ENCODE measurements at regions not wholly inside any gene's neighbourhood (a gene's known extent, or its start where the extent isn't known, plus 50 kb on each side); places are given as distances from the start of the nearest gene placed in this dataset.
A peak's percentile ranks its signal among the peaks of the same experiment; 100 is the strongest.
"Not testable (repeated sequence)": the region's sequence is repeated elsewhere in the genome, so short reads cannot be mapped to it uniquely, and the experiment has no call there.

DNA sequence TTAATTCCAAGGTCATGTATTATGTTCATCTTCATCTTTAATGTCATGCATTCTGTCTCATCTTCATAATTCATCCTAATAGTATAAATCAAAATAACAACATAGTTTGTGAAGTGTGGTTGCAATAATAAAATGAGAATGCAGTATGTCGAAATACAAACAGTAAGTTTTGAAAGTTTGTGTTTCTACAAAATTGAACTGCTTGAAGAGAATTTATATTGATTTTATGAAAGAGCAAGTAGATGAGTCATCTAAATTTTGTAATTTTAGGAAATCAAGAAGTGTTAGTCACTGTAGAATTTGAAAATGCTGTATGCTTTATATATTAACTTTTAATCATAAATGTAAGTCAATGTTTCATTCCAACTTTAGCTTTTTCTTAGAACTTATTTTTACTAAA, 190.5 kb upstream of the PPP1R3A start:
- DNase-seq: no peak

DNA sequence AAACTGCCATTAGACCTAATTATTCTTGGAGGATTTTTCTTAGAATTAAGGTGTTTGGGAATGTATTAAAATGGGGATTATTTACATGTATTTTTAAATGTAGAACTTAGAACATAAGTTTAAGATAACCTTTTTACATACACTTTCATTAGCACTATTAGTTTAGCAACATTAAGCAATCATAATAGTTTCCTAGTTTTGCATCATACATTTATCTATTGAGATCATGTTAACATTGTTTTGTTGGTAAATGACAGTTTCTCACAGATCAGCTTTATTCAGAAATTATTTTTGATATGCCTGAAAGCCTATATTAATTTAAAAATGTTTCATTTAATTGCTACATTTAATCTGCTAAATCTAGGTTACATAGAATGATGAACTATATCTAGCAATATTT, 189.7 kb upstream of the PPP1R3A start:
- DNase-seq: no peak

DNA sequence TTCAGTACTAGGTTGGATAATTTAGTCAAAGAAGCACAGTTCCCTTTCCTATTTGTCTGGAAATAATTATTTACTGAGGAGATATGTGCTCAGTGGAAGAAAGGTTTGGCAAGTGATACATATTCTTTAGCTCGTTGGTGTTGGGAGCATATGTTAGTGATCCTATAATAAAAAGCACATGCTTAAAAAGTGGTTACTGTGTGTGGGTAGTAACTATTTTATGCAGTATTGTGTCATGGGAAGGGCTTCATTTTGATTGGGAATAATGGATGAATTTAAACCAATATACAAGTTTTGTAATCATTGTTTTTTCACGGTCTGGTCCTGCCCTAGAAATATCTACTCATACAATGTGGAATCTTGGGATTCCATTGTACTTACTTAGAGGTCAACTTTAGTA, 188.7 kb upstream of the PPP1R3A start:
- no peak for DNase-seq

DNA sequence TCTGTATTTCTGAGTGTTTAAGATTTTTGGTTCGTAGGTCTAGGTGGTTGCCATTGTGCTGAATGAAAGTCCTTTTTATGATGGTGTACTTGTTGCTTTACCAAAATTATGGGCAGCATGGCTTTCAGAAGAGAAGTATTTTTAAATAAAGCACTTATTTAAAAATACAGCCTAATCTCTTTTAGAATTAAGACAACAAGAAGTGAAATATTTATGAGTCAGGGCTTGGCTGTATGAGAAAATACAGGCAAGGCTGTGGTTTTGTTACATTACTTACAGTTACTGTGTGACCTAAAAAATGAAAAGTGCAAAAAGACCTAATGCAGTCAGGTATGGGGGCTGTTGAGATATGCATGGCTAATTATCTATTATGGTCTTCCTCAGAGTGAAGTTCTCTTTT, 185.2 kb upstream of the PPP1R3A start:
- no peak for DNase-seq

DNA sequence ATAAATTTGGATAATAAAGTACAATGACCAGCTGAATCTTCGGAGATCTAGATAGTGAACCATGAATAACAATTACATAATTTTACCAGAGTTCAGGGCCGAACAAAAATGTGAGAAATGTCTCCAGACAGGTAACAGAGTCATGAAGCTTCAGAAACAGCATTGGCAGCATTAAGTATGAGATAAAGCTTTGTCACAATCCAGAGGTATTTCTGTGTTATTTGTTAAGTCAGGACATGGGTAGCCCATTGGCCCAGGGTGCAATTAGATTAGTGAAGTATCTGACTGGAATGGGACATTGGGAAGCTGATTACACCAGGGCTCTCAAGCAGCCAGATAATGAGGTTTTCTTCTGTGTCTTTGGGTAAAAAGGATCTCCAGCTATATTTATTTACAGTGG, 184.2 kb upstream of the PPP1R3A start:
- no peak for DNase-seq

DNA sequence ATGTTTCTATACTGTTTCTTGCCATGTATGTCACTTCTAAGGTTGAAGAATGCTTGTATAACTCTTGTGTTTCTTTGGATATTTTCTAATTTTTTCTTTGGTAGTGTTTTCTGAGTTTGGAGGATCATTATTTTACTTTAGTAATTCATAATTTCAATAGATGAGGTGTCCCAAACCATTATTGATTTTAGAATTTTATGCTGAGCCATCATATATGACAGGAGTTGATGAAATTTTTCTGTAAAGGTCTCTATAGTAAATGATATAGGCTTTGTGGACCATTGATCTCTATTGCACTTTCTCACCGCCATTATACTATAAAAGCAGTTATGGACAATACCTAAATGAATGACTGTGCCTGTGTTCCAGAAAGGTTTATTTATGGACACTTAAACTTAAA, 183.3 kb upstream of the PPP1R3A start:
- no peak for DNase-seq

DNA sequence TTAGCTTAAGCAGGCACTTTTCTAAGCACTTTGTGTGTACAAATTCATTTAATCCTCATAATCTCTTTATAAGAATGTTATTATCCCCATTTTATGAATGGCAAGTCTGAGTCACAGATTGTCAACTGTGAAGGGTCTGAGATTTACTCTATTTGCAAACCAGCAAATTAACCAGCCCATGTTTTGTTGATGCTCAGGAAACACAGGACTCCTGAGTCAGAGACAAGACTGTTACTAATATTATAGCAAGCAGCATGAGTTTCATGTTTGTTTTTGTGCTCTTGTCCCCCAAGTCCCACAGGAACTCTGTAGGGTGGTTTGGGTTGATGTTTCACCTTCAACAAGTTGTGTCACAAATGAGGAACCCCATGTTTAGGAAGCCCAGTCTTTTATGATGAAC, 182.0 kb upstream of the PPP1R3A start:
- DNase-seq: no peak

DNA sequence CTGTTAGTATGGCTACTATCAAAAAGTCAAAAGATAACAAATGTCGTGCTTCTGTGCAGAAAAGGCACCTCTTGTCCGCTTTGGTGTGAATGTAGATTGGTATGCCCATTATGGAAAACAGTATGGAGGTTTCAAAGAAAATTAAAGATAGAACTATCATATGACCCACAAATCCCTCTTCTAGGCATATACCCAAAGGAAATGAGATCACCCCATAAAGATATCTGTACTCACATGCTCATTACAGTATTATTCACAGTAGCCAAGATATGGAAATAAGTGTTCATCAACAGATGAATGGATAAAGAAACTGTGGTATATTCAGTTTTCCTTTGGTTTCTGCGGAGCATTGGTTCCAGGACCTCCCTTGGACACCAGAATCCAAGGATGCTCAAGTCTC, 180.5 kb upstream of the PPP1R3A start:
- no peak for DNase-seq

DNA sequence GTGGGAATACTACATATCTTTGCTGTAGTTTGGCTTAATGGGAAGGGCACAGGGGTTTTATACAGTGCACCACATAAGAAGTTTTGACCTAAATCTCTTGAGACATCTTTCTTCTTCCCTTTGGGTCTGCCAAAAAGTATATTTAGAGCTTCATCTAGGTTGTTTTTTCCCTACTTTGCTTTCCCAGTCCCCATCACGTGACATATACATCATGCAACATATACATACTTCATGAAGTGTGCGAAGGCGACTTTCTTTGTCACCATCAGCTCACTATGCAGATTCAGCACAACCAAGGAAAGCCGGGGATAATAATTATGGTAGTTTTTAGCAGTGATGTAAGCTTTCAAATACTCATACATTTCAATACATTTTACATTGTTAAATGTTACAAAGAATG, 177.1 kb upstream of the PPP1R3A start:
- no peak for DNase-seq

DNA sequence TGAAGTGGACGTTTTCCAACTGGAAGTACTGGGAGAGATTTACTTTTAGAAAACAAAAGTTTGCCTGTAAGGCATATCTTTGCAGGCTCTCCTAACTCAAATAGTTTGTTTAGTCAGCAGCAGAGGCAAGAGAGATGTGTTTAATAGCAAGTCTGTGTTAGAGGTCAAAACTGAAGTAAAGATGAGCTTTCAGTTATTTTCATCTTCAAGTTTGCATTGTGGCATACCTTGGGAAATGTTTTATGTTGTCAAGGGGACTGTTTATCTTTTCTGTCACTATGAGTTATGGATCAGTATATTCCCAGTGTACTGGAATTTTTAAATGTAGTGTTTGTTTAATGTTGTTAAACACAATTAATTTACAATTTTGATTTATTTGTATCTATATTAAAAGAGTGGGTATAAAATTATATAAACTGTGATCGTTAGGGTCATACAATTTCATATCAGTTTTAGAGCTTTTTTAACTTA, 169.7 kb upstream of the PPP1R3A start:
- DNase-seq: no peak

DNA sequence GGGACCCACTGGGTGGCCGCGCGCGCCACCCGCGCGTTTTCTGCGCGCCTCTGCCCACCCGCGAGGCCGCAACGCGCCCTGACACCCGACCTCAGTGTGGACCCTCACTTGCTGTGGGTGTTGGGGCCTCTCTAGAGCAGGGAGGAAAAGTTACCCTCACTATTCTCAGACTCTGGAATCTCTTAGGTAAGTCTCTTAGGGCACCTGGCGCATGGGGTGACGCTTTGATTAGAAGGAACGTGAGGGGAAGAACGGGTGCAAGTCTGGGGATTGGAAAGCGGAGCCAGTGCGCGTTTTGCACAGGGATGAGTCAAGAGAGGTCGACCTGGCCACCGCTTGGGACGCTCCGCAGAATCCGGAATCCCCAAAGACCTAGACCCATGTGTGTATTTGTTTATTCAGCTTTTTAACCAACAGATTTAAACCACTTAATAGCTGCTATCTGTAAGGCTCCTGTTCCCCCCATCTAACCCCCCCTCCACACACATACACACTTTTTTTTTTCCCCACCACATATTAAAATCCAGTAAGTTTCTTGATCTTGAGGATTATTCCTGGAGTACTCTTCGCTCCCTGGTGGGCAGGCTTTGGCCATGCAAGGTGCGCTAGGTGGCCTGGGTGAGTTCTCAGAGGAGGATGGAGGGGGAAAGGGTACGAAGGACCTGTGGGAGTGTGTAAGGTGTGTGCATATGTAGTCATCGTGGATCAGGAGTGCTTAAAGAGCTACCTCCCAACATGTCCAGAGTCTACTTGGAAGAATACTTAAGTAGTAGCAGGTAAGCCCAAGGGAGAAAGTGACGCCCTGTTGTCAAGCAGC, 169.1 kb upstream of the PPP1R3A start:
- peak; percentile 4 for DNase-seq

DNA sequence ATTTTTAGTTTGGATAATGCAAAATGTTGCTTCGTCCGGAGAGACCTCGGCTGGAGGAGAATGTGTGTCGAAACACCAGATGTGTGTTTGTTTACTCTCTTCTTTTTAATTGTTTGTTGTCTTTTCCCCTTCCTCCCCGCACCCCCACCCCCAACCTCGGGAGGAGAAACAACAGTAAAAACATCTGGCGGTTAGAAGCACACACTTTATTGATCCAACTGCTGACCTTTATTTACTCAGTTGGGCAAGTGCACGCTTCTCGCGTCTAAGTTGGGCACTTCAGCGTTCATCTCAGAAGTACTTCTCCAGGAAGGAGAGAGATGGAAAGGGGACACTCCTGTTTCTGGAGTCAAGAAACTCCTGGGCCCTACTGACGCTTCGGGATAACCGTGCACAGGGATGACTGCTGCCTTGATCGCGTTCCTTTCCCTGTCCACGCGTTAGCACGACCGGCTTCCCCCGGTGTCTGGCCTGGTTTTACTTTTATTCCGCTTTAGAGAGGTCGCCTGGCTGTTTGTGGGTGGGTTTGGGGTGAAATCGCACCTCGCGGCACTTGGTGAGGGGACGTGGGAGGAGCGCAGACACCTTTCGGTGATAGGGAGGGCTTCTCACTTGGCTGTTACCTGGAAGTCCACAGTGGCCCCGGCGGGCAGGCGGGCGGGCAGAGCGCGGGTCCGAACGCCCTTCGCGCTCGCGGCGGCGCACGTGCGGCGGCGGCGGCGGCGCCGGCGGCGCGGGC, 168.3 kb upstream of the PPP1R3A start:
- DNase-seq: peak; percentile 58

DNA sequence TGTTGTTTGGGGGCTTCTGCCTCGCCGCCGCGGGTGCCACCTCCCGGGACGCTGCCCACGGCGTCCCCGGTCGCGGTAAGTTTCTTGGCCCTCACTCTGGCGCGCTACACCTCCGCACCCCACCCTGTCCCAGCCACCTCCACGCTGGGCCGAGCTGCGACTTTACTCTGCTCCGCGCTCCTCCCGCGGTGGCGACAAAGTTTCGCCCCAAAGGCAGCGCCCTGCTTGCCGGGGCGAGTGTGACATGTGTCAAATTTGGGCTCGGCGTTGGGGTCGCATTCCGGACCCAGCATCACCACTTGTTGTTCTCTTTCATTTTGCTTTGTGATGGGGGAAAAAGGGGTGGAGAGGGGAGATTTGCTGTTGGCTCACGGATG, 167.7 kb upstream of the PPP1R3A start:
- no peak for DNase-seq

DNA sequence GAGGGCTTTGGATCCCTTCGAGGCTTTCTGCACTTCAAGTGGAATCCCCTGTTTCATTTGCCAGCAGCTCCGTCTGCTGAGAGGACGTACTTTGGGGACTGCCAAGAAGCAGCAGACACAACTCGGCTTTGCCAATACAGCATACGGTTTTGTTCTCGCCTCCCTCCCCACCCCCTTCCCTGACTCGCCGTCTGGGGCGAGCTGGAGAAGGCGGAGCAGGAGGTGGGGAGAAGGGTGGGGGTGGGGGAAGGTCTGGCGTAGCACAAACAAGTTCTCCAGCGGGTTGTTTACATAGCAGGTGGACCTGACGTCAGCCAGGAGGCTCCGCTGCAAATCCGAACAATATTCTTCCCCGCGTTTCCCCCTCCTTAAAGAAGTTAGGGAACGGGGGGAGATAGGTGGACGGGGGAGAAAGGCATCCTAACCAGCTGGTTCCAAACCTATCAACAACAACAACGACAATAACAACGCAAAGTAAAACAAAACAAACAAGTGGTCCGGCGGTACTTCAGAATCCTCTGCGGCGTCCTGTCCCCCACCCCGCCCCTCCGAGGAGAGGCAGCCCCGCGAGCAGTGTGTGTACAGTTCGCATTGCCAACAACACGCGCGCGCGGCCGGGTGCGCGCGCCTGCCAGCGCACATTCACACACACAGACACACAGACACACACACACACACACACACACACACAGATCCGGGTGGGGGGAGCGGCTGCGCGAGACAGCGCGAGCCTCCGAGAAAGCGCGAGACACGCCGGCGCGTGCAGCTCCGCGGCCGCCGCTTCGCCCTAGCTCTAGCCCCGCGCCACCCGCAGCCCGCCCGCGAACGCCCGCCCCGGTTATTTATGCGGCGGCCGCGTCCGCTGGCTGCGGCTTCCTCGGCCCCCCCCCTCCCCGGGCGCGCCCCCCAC, 167.0 kb upstream of the PPP1R3A start:
- DNase-seq: peak; percentile 82

DNA sequence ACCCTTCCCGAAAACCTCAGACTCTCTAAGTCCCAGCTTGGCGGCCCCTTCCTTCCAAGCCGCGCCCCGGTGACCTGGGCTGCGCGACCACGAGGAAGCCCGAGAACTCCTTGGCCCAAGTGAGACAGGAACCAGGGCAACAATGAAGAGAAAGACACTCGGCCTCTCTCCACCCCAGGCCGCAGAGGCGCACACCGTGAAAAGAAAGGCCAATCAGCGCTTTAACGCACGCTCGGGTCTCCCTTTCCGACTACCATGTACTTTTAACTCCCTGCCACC, 166.4 kb upstream of the PPP1R3A start:
- no peak for DNase-seq

DNA sequence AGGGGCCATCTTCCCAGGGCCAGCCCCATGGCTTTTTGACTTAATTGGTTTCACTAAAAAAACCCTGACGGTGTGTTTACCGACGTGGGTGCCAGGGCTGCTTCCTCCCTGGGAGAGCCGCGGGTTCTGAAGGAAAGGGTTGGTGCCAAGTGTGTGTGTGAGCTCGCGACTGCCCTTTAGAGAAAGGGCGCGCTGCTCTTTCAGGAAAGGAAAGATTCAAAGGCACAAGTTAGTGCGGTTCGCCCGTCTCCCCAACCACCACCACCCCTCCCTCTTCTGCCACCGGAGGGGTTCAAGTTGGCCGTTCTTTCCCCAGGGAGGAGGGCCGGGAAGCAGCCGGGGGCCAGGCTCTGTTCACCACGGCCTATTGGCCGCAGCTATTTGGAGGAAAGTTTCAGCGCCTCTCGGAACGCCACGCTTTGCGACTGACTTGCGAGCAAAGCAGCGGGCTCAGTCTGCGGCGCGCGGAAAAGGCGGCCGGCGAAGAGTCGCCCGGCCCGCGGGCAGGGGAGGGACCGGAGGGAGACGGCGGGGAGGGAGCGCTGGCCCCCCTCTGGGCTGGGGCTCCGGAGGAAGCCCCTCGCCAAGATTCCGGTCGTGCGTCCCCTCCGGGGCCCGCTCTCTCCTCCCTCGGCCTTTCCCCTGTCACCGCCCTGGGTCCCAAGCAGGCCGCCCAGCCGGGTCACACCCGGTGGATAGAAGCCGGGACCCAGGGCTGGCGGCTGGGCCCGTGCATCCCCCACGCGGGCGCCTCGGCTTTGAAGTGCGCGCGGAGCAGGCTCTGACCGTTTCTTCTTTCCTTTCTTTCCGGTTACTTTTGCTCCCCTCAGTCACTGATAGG, 165.9 kb upstream of the PPP1R3A start:
- DNase-seq: peak; percentile 28

DNA sequence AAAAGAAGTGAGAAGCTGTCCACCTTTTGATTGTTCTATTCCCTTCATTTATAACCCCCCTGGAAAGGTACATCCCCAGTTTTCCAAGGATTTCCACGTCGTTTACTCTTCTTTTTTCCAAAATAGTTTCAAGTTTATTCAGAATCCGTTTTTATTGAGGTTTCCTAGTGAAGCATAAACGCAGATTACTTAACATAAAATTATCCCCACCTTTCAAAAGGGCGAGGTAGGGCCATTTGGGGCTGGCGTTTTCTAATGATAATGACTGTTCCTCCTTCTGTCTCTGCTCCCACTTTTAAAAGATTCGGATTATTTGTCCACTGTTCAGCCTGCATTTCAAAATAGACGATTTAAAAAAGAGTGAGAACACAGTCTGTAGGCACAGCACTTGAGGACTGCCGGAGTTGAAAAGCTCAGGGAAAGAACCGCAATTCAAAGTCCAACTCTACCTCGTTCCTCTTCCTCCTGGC, 165.2 kb upstream of the PPP1R3A start:
- DNase-seq: no peak

DNA sequence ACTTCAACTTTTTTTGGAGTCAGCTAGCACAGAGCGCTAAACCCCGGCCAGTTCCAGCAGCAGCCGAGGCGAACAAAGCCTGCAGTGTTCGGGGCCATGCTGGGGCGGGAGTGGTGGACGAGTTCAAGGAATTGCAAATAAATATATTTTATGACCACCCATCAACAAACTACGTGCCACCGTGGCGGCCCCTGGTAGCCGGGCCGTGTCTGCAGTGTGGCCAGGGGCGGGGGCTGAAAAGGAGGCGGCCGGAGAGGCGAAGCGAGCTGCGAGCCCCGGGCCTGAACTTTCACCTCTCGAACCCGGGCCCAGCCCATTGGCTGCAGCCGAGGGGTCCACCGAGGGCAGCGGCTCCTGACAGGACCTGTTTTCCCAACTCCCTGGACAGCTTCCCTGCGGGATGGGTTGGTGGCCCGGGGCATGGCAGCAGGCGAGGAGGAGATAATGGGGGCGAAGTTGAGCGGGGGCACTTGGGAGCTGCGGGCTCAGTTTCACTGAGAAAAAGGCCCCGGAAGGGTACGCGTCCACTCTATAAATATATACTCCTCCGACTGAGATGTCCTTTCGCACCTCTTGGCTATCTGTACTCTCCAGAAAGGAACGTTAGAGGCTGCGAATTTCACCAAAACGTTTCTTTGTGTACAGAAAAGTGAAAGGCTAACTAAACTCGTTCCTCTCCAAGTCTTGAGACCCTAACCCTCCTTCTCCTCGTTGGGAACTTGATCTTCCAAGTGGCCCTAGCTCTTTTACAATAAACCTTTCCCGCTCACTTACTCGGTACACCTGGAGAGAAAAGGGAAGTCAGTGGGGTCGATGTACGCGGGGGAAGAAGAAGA, 164.6 kb upstream of the PPP1R3A start:
- DNase-seq: no peak

DNA sequence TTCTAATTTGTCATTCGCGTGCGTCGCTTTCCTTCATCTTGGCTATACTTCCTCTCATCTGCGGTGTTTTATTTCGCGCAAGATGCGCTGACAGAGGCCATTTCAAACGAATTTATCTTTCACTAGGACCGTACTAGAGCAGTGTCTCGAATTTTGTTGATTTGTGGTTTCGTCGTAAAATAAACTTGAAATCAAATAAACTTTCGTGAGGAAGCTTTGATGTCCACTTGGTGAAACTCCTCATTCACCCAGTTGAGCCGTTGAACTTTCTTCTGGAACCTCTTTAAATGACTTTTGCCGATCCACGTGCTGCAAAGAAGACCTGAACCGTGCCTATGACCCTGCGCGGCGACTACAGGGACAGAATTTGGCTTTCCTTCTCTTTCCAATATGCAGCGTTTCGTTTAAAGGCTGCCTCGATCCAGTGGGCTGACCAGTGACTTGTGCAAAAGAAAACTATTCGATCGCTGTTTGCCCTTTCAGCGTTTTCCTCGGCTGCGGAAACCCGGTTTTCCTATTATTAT, 163.9 kb upstream of the PPP1R3A start:
- DNase-seq: no peak

DNA sequence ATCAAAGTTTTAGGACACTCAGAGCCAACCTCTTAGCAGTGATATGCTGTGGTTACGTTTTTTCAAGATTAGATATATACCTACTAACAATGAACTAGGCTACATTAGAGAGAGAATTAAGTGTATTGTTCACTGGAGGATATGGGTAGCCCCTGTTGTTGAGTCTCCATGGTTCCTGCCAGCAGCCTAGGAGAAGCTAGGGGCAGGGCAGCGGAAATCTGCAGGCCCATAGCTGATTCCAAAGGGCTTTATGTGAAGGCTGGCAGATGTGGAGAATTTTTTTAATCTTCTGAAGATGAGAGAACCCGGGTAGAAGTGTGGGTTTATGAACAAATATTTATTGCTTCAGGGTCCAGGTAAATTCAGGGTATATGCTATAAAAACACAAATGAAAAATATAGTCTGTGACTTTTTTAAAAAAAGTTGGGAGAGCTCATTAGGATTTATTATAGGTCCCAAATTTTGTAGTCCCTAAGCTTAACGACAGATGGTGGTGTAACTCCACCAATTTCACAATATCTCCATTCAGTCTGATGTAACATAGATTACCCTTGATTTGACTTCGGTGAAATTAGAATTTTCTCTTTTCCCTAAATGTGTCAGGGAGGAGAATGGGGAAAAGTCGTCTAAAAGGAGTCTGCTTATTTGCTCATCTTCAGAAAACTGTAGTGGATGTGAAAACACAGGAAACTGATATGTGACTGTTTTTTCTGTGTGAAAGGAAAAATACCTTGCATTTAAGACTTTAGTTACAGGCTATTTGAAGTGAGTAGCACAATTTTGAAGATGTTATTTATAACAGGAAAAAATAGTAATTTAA, 163.0 kb upstream of the PPP1R3A start:
- no peak for DNase-seq

DNA sequence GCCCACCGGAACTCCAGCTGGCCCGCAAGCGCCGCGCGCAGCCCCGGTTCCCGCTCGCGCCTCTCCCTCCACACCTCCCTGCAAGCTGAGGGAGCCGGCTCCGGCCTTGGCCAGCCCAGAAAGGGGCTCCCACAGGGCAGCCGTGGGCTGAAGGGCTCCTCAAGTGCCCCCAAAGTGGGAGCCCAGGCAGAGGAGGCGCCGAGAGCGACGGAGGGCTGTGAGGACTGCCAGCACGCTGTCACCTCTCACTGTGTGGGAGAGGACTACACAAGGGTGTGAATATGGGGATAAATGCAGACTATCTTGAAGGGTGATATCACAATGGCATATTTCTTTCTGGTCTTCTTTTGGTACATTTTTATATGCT, 158.3 kb upstream of the PPP1R3A start:
- not testable (repeated sequence) for DNase-seq
